SK-N-SH treated with all-trans-retinoic acid at 6 μM for 48 hours (cell line): ENCODE measurements at regions not wholly inside any gene's neighbourhood (a gene's known extent, or its start where the extent isn't known, plus 50 kb on each side); places are given as distances from the start of the nearest gene placed in this dataset.

Experiments used
- ATAC-seq: fragments of 200-7000 bp; cut with Tn5 transposase; 3 replicates; pipeline ENCODE4 v1.9.1; 2020; ENCODE audit warnings: mild to moderate bottlenecking, moderate library complexity
- CSDC2 ChIP-seq: fragments of 250-450 bp; sonication (Bioruptor Pico); IDR thresholded peaks from 2 replicates; pipeline ENCODE4 v1.5.0; 2020; ENCODE audit warnings: mild to moderate bottlenecking, moderate library complexity
- ESRRG ChIP-seq: fragments of 250-450 bp; sonication (Bioruptor Pico); IDR thresholded peaks from 2 replicates; pipeline ENCODE4 v1.6.1; 2021; ENCODE audit warnings: mild to moderate bottlenecking
- GLIS3 ChIP-seq: fragments of 250-450 bp; sonication (Bioruptor Pico); IDR thresholded peaks from 2 replicates; pipeline ENCODE4 v1.5.0; 2020; ENCODE audit warnings: mild to moderate bottlenecking, moderate library complexity
- ISL1 ChIP-seq: fragments of 250-450 bp; sonication (Bioruptor Pico); IDR thresholded peaks from 2 replicates; pipeline ENCODE4 v2.1.2; 2022; ENCODE audit warnings: mild to moderate bottlenecking, moderate library complexity
- OSR1 ChIP-seq: fragments of 250-450 bp; sonication (Bioruptor Pico); IDR thresholded peaks from 2 replicates; pipeline ENCODE4 v1.8.0; 2022; ENCODE audit warnings: moderate library complexity, mild to moderate bottlenecking, inconsistent platforms
- PATZ1 ChIP-seq: fragments of 250-450 bp; sonication (Bioruptor Pico); IDR thresholded peaks from 2 replicates; pipeline ENCODE4 v1.8.0; 2020; ENCODE audit warnings: mild to moderate bottlenecking, moderate library complexity, borderline replicate concordance
- POU6F1 ChIP-seq: fragments of 250-450 bp; sonication (Bioruptor Pico); IDR thresholded peaks from 2 replicates; pipeline ENCODE4 v1.8.0; 2021; ENCODE audit warnings: low read depth, mild to moderate bottlenecking, moderate library complexity, borderline replicate concordance
- RARB ChIP-seq: fragments of 250-450 bp; sonication (Bioruptor Pico); IDR thresholded peaks from 2 replicates; pipeline ENCODE4 v1.8.0; 2021; ENCODE audit warnings: mild to moderate bottlenecking, moderate library complexity
- SNAI2 ChIP-seq: fragments of 250-450 bp; sonication (Bioruptor Pico); IDR thresholded peaks from 2 replicates; pipeline ENCODE4 v1.5.0; 2020; ENCODE audit warnings: mild to moderate bottlenecking, moderate library complexity
- TCF4 ChIP-seq: fragments of 250-450 bp; sonication (Bioruptor Pico); IDR thresholded peaks from 2 replicates; pipeline ENCODE4 v1.8.0; 2021; ENCODE audit warnings: mild to moderate bottlenecking, moderate library complexity, borderline replicate concordance
- TOX ChIP-seq: fragments of 250-450 bp; sonication (Bioruptor Pico); IDR thresholded peaks from 2 replicates; pipeline ENCODE4 v1.8.0; 2021; ENCODE audit warnings: mild to moderate bottlenecking, moderate library complexity, borderline replicate concordance
- TSHZ2 ChIP-seq: fragments of 250-450 bp; sonication (Bioruptor Pico); IDR thresholded peaks from 2 replicates; pipeline ENCODE4 v1.5.0; 2020; ENCODE audit warnings: mild to moderate bottlenecking, moderate library complexity
- ZC3H10 ChIP-seq: fragments of 250-450 bp; sonication (Bioruptor Pico); IDR thresholded peaks from 2 replicates; pipeline ENCODE4 v1.5.1; 2021; ENCODE audit warnings: mild to moderate bottlenecking, moderate library complexity
- ZFP3 ChIP-seq: fragments of 250-450 bp; sonication (Bioruptor Pico); IDR thresholded peaks from 2 replicates; pipeline ENCODE4 v1.5.0; 2020; ENCODE audit warnings: mild to moderate bottlenecking, moderate library complexity
- ZFP30 ChIP-seq: fragments of 450-650 bp; formaldehyde crosslinking; IDR thresholded peaks from 2 replicates; pipeline ENCODE4 v1.5.0; 2022; ENCODE audit warnings: mild to moderate bottlenecking, moderate library complexity
- ZNF70 ChIP-seq: fragments of 450-650 bp; formaldehyde crosslinking; IDR thresholded peaks from 2 replicates; pipeline ENCODE4 v1.5.0; 2020; ENCODE audit warnings: mild to moderate bottlenecking, moderate library complexity
- ZNF8 ChIP-seq: fragments of 450-650 bp; formaldehyde crosslinking; IDR thresholded peaks from 2 replicates; pipeline ENCODE4 v1.5.0; 2020; ENCODE audit warnings: mild to moderate bottlenecking, moderate library complexity
- TF ChIP-seq, protein P1 (sequence below): fragments of 250-450 bp; sonication (Bioruptor Pico); IDR thresholded peaks from 2 replicates; pipeline ENCODE4 v1.5.1; 2021; ENCODE audit warnings: mild to moderate bottlenecking, moderate library complexity
- TF ChIP-seq, protein P2 (sequence below): fragments of 250-450 bp; sonication (Bioruptor Pico); IDR thresholded peaks from 2 replicates; pipeline ENCODE4 v1.5.1; 2020; ENCODE audit warnings: low read depth, mild to moderate bottlenecking, moderate library complexity

GRCh38 chr12:131273291-131273845 is 319.7 kb downstream of the ADGRD1 start (continued):
- TF ChIP-seq TOX (CRISPR knock-in tag) (no peak), GLIS3 (CRISPR knock-in tag) (no peak)
- TF ChIP-seq, protein P1, sequence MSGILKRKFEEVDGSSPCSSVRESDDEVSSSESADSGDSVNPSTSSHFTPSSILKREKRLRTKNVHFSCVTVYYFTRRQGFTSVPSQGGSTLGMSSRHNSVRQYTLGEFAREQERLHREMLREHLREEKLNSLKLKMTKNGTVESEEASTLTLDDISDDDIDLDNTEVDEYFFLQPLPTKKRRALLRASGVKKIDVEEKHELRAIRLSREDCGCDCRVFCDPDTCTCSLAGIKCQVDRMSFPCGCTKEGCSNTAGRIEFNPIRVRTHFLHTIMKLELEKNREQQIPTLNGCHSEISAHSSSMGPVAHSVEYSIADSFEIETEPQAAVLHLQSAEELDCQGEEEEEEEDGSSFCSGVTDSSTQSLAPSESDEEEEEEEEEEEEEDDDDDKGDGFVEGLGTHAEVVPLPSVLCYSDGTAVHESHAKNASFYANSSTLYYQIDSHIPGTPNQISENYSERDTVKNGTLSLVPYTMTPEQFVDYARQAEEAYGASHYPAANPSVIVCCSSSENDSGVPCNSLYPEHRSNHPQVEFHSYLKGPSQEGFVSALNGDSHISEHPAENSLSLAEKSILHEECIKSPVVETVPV (CRISPR knock-in tag) = no peak

GRCh38 chr12:131274061-131274460 is 320.4 kb downstream of the ADGRD1 start:
- TF ChIP-seq ZNF70 (no peak), ZFP3 (CRISPR knock-in tag) (no peak), CSDC2 (CRISPR knock-in tag) (no peak), ISL1 (no peak), TSHZ2 (CRISPR knock-in tag) (no peak), TCF4 (CRISPR knock-in tag) (no peak), ESRRG (no peak), GLIS3 (CRISPR knock-in tag) (no peak), RARB (CRISPR knock-in tag) (no peak), OSR1 (CRISPR knock-in tag) (no peak), SNAI2 (CRISPR knock-in tag) (no peak), ZC3H10 (CRISPR knock-in tag) (no peak)
- TF ChIP-seq, protein P1 (CRISPR knock-in tag) = no peak
- no peak for ATAC-seq

GRCh38 chr12:131274906-131275305 is 321.2 kb downstream of the ADGRD1 start:
- TF ChIP-seq RARB (CRISPR knock-in tag) (no peak), TCF4 (CRISPR knock-in tag) (no peak), TOX (CRISPR knock-in tag) (no peak), ZNF70 (no peak), ZFP30 (no peak), SNAI2 (CRISPR knock-in tag) (no peak), CSDC2 (CRISPR knock-in tag) (no peak), OSR1 (CRISPR knock-in tag) (no peak), ZNF8 (CRISPR knock-in tag) (no peak), POU6F1 (CRISPR knock-in tag) (no peak), PATZ1 (CRISPR knock-in tag) (no peak), ZFP3 (CRISPR knock-in tag) (no peak)
- TF ChIP-seq, protein P1 (CRISPR knock-in tag) = no peak
- TF ChIP-seq, protein P2, sequence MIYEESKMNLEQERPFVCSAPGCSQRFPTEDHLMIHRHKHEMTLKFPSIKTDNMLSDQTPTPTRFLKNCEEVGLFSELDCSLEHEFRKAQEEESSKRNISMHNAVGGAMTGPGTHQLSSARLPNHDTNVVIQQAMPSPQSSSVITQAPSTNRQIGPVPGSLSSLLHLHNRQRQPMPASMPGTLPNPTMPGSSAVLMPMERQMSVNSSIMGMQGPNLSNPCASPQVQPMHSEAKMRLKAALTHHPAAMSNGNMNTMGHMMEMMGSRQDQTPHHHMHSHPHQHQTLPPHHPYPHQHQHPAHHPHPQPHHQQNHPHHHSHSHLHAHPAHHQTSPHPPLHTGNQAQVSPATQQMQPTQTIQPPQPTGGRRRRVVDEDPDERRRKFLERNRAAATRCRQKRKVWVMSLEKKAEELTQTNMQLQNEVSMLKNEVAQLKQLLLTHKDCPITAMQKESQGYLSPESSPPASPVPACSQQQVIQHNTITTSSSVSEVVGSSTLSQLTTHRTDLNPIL (CRISPR knock-in tag) = no peak
- no peak for ATAC-seq
